Stimulated activated naive B cell treated with anti-CD40 and anti-IgM and Interleukin-4, amounts not matched to agents 10 μg/mL and 1 μg/mL and 100 μg/mL, for 72 hours (primary cell): ENCODE measurements at regions not wholly inside any gene's neighbourhood (a gene's known extent, or its start where the extent isn't known, plus 50 kb on each side); places are given as distances from the start of the nearest gene placed in this dataset.

Source experiments
- ATAC-seq, 2 donors: fragments of 150-1000 bp; cut with Tn5 transposase; replicated peaks; 2 replicates each; pipeline ENCODE4 v1.10.0; 2021; ENCODE audit warnings: moderate library complexity in 1 of 2
- DNase-seq: peaks from one replicate; pipeline ENCODE4 v3.0.0; 2021
- H3K27ac Mint-ChIP-seq: one replicate; pipeline ENCODE4 v1.8.0; 2022; ENCODE audit warnings: mild to moderate bottlenecking, mixed read lengths
- H3K27me3 Mint-ChIP-seq, 2 donors: one replicate each; pipeline ENCODE4 v1.8.0; 2022; ENCODE audit warnings: mixed read lengths in 2 of 2
- H3K36me3 Mint-ChIP-seq, 2 donors: one replicate each; pipeline ENCODE4 v1.8.0; 2022; ENCODE audit warnings: mixed read lengths in 2 of 2, mild to moderate bottlenecking in 1 of 2
- H3K4me1 Mint-ChIP-seq, 2 donors: one replicate each; pipeline ENCODE4 v1.8.0; 2022; ENCODE audit warnings: mixed read lengths in 2 of 2, mild to moderate bottlenecking in 1 of 2
- H3K4me3 Mint-ChIP-seq, 2 donors: one replicate each; pipeline ENCODE4 v1.8.0; 2022; ENCODE audit warnings: mild to moderate bottlenecking in 2 of 2, mixed read lengths in 2 of 2, moderate library complexity in 1 of 2
- H3K9me3 Mint-ChIP-seq, 2 donors: one replicate each; pipeline ENCODE4 v1.8.0; 2022; ENCODE audit warnings: mixed read lengths in 2 of 2, mild to moderate bottlenecking in 1 of 2

DNA sequence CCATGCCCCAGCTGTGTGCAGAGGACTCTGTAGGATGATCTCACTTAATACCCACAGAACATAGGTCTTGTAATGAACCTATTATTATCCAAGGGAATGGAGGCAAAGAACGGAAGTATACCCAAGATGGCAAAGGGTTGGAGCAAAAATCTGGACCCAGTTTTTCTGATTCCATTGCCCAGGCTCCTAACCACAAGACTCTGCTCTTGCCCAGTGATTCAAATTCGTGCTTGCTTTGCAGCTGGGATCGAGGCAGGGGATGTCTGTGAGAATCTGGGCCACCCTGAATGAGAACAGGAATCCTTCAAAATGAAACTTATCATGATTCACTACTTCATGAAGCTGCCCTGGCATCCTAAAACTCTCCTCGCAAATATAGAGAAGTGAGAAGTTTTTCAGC is 97.5 kb upstream of the KCNJ6 start:
- Mint-ChIP-seq H3K9me3 (peaks cover 0 to 2% of the 10 kb centered on the region in 2 donors), H3K27ac (no peak overlapping the region), H3K27me3 (peaks cover 6 to 9% of the 10 kb centered on the region in 2 donors), H3K4me1 (no peaks in the 10 kb centered on the region), H3K36me3 (no peaks in the 10 kb centered on the region), H3K4me3 (no peak overlapping the region)
- ATAC-seq (no peak), DNase-seq (no peak)

DNA sequence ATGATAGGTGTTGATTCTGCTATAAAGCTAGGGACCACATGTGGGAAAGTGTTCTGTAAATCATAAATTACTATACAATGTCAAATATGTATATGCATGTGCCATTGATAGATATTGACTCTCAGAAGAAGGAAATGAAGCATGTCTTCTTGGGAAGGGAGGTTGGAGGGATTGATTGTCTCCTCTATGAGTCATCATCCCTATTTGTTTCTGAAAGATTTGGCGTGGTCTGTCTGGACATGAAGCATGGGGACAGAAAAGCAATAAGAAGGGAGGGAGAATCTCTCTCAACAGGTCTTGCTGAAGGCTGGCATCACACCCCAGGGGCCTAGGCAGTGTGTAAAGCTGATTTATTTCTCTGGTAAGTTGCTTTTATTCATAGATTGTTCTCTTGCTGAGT is 98.0 kb upstream of the KCNJ6 start:
- Mint-ChIP-seq H3K4me1 (no peaks in the 10 kb centered on the region), H3K9me3 (peaks cover 0 to 2% of the 10 kb centered on the region in 2 donors), H3K4me3 (no peak overlapping the region), H3K27me3 (peaks cover 6 to 10% of the 10 kb centered on the region in 2 donors), H3K27ac (no peak overlapping the region), H3K36me3 (no peaks in the 10 kb centered on the region)
- DNase-seq (no peak), ATAC-seq (no peak)

DNA sequence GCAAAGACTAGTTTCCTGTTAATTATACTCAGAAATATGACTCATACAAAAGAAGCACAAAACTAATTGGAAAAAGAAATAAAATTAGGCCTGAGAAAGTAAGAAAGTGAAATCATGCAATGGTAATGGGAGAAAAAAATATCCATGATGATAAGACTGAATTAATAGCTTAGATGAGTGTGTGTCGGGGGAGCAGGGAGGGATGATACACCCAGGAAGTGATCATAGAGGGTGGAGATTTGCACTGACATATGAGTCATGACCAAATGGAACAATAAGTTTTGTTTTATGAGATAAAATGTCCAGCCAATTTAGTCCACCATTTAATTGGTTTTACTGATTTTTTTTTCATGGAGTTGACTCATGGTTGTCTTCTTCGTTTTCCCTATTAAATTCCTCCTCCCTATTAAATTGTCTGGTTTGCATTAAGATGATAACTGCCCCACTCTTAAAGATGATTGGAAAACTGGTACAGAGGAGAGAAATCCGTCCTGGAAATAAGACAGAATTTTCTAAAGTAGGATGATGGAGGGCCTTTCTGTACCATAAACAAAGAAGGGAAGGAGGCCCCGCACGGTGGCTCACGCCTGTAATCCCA is 111.7 kb upstream of the KCNJ6 start:
- Mint-ChIP-seq H3K4me3 (no peak overlapping the region), H3K27me3 (peaks cover 0 to 4% of the 10 kb centered on the region in 2 donors), H3K4me1 (no peaks in the 10 kb centered on the region), H3K27ac (no peak overlapping the region), H3K36me3 (no peaks in the 10 kb centered on the region), H3K9me3 (no peaks in the 10 kb centered on the region)
- DNase-seq (no peak), ATAC-seq (no peak)

GRCh38 chr21:38032082-38032801 is 116.0 kb upstream of the KCNJ6 start:
- Mint-ChIP-seq H3K4me3 (no peak overlapping the region), H3K27me3 (peaks cover 0 to 6% of the 10 kb centered on the region in 2 donors), H3K4me1 (no peaks in the 10 kb centered on the region)

DNA sequence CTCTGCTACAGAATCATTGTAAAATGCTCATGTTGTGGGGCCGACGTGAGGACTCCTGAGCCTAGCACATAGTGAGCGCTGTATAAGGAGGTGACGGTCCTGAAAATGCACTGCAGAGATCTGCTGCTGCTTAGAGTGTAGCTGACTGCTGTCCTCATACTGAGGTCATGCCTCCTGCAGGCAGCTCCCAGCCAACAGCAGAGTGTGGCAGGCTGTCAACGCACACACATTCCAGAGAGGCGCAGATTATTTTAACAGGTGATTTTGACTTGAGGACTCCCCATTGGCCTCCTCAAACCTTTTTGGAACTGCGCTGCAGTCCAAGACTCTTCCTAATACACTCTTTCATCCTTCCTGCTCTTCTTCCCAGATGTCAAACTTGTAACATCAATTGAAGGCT is 119.8 kb upstream of the KCNJ6 start:
- no peaks in the 10 kb centered on the region for H3K4me1 Mint-ChIP-seq
- no peak for ATAC-seq
- peaks cover 2 to 4% of the 10 kb centered on the region in 2 donors for H3K9me3 Mint-ChIP-seq

More at GRCh38 chr21:38032082-38032801, 116.0 kb upstream of the KCNJ6 start:
- Mint-ChIP-seq H3K36me3 (no peaks in the 10 kb centered on the region), H3K9me3 (no peaks in the 10 kb centered on the region), H3K27ac (no peak overlapping the region)
- ATAC-seq (no peak), DNase-seq (no peak)

GRCh38 chr21:38037416-38037815 is 121.2 kb upstream of the KCNJ6 start:
- H3K36me3 Mint-ChIP-seq = no peaks in the 10 kb centered on the region
- no peak overlapping the region for H3K4me3 Mint-ChIP-seq
- H3K27ac Mint-ChIP-seq = no peak overlapping the region
- H3K4me1 Mint-ChIP-seq = no peaks in the 10 kb centered on the region
- H3K9me3 Mint-ChIP-seq = peaks cover 2 to 4% of the 10 kb centered on the region in 2 donors
- H3K27me3 Mint-ChIP-seq = peaks cover 4 to 6% of the 10 kb centered on the region in 2 donors
- DNase-seq (no peak), ATAC-seq (no peak)

More for the DNA sequence above, 119.8 kb upstream of the KCNJ6 start:
- H3K27me3 Mint-ChIP-seq = peaks cover 4 to 6% of the 10 kb centered on the region in 2 donors
- no peak for DNase-seq
- no peak overlapping the region for H3K27ac Mint-ChIP-seq
- H3K36me3 Mint-ChIP-seq = no peaks in the 10 kb centered on the region
- H3K4me3 Mint-ChIP-seq = no peak overlapping the region

DNA sequence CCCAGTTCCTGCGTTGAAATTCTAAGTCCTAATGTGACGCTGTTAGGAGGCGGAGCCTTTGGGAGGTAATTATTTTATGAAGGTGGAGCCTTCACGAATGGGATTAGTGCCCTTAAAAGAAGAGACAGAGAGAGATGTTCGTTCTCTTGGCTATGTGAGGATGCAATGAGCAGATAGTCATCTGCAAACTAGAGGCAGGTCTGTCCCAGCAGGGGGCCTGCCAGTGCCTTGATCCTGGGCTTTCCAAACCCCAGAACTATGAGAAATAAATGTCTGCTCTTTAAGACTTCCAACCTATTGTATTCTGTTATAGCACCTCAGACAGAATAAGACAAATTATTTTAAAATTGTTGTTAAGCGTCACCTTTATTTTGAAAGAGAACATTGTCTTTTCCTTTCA is 123.1 kb upstream of the KCNJ6 start:
- Mint-ChIP-seq H3K4me1 (no peaks in the 10 kb centered on the region), H3K27ac (no peak overlapping the region), H3K4me3 (no peak overlapping the region), H3K36me3 (no peaks in the 10 kb centered on the region), H3K27me3 (peaks cover 4 to 6% of the 10 kb centered on the region in 2 donors), H3K9me3 (peaks cover 2 to 4% of the 10 kb centered on the region in 2 donors)
- ATAC-seq = no peak
- DNase-seq = no peak

DNA sequence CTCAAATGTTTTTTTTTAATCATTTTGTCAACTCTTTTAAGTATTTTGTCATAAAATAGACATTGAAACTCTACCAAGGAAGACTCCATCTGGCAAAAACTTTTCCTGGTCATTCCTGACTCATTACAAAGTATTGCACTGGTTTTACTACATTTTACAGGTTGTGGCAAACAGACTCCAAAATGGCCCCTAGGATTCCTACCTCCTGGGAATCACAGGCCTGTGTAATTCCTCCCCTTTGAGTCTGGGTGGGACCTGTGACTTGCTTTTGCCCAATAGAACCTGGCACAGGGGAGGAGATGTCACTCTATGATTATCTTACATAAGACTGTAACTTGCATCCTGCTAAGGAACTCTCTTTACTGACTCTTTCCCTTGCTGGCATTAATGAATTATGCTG is 123.6 kb upstream of the KCNJ6 start:
- H3K4me3 Mint-ChIP-seq = no peak overlapping the region
- H3K9me3 Mint-ChIP-seq = peaks cover 2 to 4% of the 10 kb centered on the region in 2 donors
- no peak for DNase-seq
- ATAC-seq = no peak
- H3K36me3 Mint-ChIP-seq = no peaks in the 10 kb centered on the region
- no peaks in the 10 kb centered on the region for H3K4me1 Mint-ChIP-seq
- H3K27me3 Mint-ChIP-seq = peaks cover 4 to 6% of the 10 kb centered on the region in 2 donors
- H3K27ac Mint-ChIP-seq = no peak overlapping the region

- Mint-ChIP-seq H3K4me1 (no peaks in the 10 kb centered on the region), H3K4me3 (no peak overlapping the region), H3K9me3 (peaks cover 2 to 4% of the 10 kb centered on the region in 2 donors), H3K27me3 (peaks cover 4 to 6% of the 10 kb centered on the region in 2 donors), H3K27ac (no peak overlapping the region), H3K36me3 (no peaks in the 10 kb centered on the region)
- ATAC-seq (no peak), DNase-seq (no peak)
Measured at GRCh38 chr21:38041493-38041892, 125.2 kb upstream of the KCNJ6 start.

GRCh38 chr21:38042246-38042645 is 126.0 kb upstream of the KCNJ6 start:
- H3K9me3 Mint-ChIP-seq = peaks cover 2 to 4% of the 10 kb centered on the region in 2 donors
- H3K27me3 Mint-ChIP-seq = peaks cover 4 to 5% of the 10 kb centered on the region in 2 donors
- no peak for DNase-seq
- no peak overlapping the region for H3K27ac Mint-ChIP-seq
- no peaks in the 10 kb centered on the region for H3K36me3 Mint-ChIP-seq
- no peak for ATAC-seq
- no peak overlapping the region for H3K4me3 Mint-ChIP-seq
- no peaks in the 10 kb centered on the region for H3K4me1 Mint-ChIP-seq

DNA sequence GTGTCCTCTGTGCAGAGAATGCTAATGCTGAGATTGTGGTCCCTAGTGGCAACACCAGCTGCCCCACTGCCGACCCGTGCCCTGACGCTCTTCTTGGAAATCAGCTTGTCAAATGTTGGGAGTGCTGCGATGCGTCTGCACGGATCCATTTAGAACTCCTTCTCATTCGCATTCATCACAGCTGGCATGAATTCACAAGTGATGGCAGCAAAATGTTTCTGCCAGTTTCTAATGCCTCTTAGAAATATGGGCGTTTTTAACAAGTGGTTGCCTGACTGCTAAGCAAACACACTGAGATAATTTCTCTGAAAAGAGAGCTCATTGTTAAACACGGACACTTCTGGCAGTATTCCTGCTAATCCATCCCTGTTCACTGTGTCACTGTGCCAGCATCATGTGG is 131.9 kb upstream of the KCNJ6 start:
- Mint-ChIP-seq H3K36me3 (no peaks in the 10 kb centered on the region), H3K4me3 (no peak overlapping the region), H3K4me1 (no peaks in the 10 kb centered on the region), H3K27me3 (peaks cover 0 to 5% of the 10 kb centered on the region in 2 donors), H3K9me3 (no peaks in the 10 kb centered on the region), H3K27ac (no peak overlapping the region)
- ATAC-seq (no peak), DNase-seq (no peak)

DNA sequence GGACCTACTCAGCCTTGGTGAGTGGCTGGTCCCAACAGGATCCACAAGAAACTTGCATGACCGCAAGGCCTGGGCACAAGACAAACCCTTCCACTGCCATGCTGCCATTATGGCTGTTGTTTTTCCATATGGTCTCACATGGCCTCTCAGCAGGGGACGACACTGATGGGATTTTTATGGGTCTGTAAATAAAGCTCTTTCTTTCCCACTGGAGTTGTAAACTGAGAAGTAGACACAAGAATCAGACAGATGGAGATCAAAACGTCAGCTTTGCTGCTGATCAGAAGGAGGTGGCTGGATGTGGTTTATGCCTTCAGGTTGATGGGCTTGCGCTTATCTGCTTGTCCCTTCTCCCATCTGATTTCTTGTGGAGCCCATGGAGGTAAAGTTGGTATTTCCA is 138.1 kb upstream of the KCNJ6 start:
- Mint-ChIP-seq H3K4me1 (no peaks in the 10 kb centered on the region), H3K4me3 (no peak overlapping the region), H3K9me3 (peaks cover 3 to 4% of the 10 kb centered on the region in 2 donors), H3K27ac (no peak overlapping the region), H3K36me3 (peaks cover 0 to 2% of the 10 kb centered on the region in 2 donors), H3K27me3 (peaks cover 4 to 9% of the 10 kb centered on the region in 2 donors)
- no peak for ATAC-seq
- no peak for DNase-seq

GRCh38 chr21:38056481-38056880 is 140.2 kb upstream of the KCNJ6 start:
- Mint-ChIP-seq H3K27ac (no peak overlapping the region), H3K4me3 (no peak overlapping the region), H3K36me3 (peaks cover 0 to 2% of the 10 kb centered on the region in 2 donors), H3K9me3 (peaks cover 6 to 7% of the 10 kb centered on the region in 2 donors), H3K4me1 (no peaks in the 10 kb centered on the region), H3K27me3 (peaks cover 4 to 9% of the 10 kb centered on the region in 2 donors)
- ATAC-seq (no peak), DNase-seq (no peak)

GRCh38 chr21:38057626-38058025 is 141.4 kb upstream of the KCNJ6 start:
- peaks cover 4 to 9% of the 10 kb centered on the region in 2 donors for H3K27me3 Mint-ChIP-seq
- ATAC-seq (no peak), DNase-seq (no peak)
- no peaks in the 10 kb centered on the region for H3K4me1 Mint-ChIP-seq
- no peak overlapping the region for H3K27ac Mint-ChIP-seq
- peaks cover 0 to 2% of the 10 kb centered on the region in 2 donors for H3K36me3 Mint-ChIP-seq
- H3K9me3 Mint-ChIP-seq = peaks cover 6 to 7% of the 10 kb centered on the region in 2 donors
- no peak overlapping the region for H3K4me3 Mint-ChIP-seq

GRCh38 chr21:38060533-38060932 is 144.3 kb upstream of the KCNJ6 start:
- H3K27ac Mint-ChIP-seq = no peak overlapping the region
- no peaks in the 10 kb centered on the region for H3K4me1 Mint-ChIP-seq
- peaks cover 9 to 10% of the 10 kb centered on the region in 2 donors for H3K9me3 Mint-ChIP-seq
- ATAC-seq (no peak), DNase-seq (no peak)
- H3K27me3 Mint-ChIP-seq = peaks cover 4 to 9% of the 10 kb centered on the region in 2 donors
- no peak overlapping the region for H3K4me3 Mint-ChIP-seq
- H3K36me3 Mint-ChIP-seq = peaks cover 0 to 2% of the 10 kb centered on the region in 2 donors
